SJSA1 (cell line): ENCODE measurements at regions not wholly inside any gene's neighbourhood (a gene's known extent, or its start where the extent isn't known, plus 50 kb on each side); places are given as distances from the start of the nearest gene placed in this dataset.

ENCODE experiments used
- DNase-seq, 2 experiments: peaks; one replicate each; pipeline ENCODE4 v3.0.0-alpha.2; 2015 to 2020; ENCODE audit warnings: low spot score in 2 of 2, low read depth in 1 of 2
- H3K27ac ChIP-seq: fragments of 250-450 bp; sonication (Bioruptor Pico); 2 replicates; pipeline ENCODE4 v1.5.1; 2020; ENCODE audit warnings: mild to moderate bottlenecking, moderate library complexity
- H3K27me3 ChIP-seq: fragments of 250-450 bp; sonication (Bioruptor Pico); replicated peaks from 2 replicates; pipeline ENCODE4 v1.5.1; 2020; ENCODE audit warnings: mild to moderate bottlenecking, moderate library complexity
- H3K36me3 ChIP-seq: fragments of 250-450 bp; sonication (Bioruptor Pico); 2 replicates; pipeline ENCODE4 v1.5.1; 2020; ENCODE audit warnings: mild to moderate bottlenecking
- H3K4me1 ChIP-seq: fragments of 250-450 bp; sonication (Bioruptor Pico); replicated peaks from 2 replicates; pipeline ENCODE4 v1.6.1; 2021; ENCODE audit warnings: mild to moderate bottlenecking
- H3K4me3 ChIP-seq: fragments of 250-450 bp; sonication (Bioruptor Pico); 2 replicates; pipeline ENCODE4 v1.5.1; 2020; ENCODE audit warnings: mild to moderate bottlenecking
- H3K9me3 ChIP-seq: fragments of 250-450 bp; sonication (Bioruptor Pico); replicated peaks from 2 replicates; pipeline ENCODE4 v1.5.1; 2020; ENCODE audit warnings: mild to moderate bottlenecking

- Histone ChIP-seq H3K27ac (no peak overlapping the region), H3K27me3 (no peaks in the 10 kb centered on the region), H3K4me3 (no peak overlapping the region), H3K36me3 (no peaks in the 10 kb centered on the region), H3K4me1 (peaks cover 79% of the 10 kb centered on the region), H3K9me3 (no peaks in the 10 kb centered on the region)
- no peak for DNase-seq
Measured at GRCh38 chr1:234973426-234974250, 155.0 kb downstream of the TOMM20 start.

- no peak for DNase-seq
Measured at GRCh38 chr1:234972411-234973191, 156.0 kb downstream of the TOMM20 start.

GRCh38 chr1:234971586-234972297 is 156.9 kb downstream of the TOMM20 start:
- Histone ChIP-seq H3K9me3 (no peaks in the 10 kb centered on the region), H3K27me3 (no peaks in the 10 kb centered on the region), H3K27ac (peak overlapping the region; percentile 90), H3K36me3 (no peaks in the 10 kb centered on the region), H3K4me1 (peaks cover 73% of the 10 kb centered on the region), H3K4me3 (no peak overlapping the region)
- DNase-seq, result no peak

More at GRCh38 chr1:234972411-234973191, 156.0 kb downstream of the TOMM20 start:
- H3K4me1 ChIP-seq, result peaks cover 71% of the 10 kb centered on the region
- H3K27ac ChIP-seq, result no peak overlapping the region
- H3K4me3 ChIP-seq, result no peak overlapping the region
- no peaks in the 10 kb centered on the region for H3K9me3 ChIP-seq
- no peaks in the 10 kb centered on the region for H3K27me3 ChIP-seq
- H3K36me3 ChIP-seq, result no peaks in the 10 kb centered on the region

GRCh38 chr1:234970731-234971476 is 157.7 kb downstream of the TOMM20 start:
- Histone ChIP-seq H3K4me3 (no peak overlapping the region), H3K27ac (peak overlapping the region; percentile 90), H3K27me3 (no peaks in the 10 kb centered on the region), H3K4me1 (peaks cover 71% of the 10 kb centered on the region), H3K9me3 (no peaks in the 10 kb centered on the region), H3K36me3 (no peaks in the 10 kb centered on the region)
- peak; percentile 84 to 85 for DNase-seq

- no peak for DNase-seq
- no peak overlapping the region for H3K4me3 ChIP-seq
- H3K27me3 ChIP-seq, result no peaks in the 10 kb centered on the region
- no peaks in the 10 kb centered on the region for H3K9me3 ChIP-seq
- peak overlapping the region; percentile 90 for H3K27ac ChIP-seq
- H3K36me3 ChIP-seq, result no peaks in the 10 kb centered on the region
- peaks cover 67% of the 10 kb centered on the region for H3K4me1 ChIP-seq
Measured at GRCh38 chr1:234970401-234970730, 158.3 kb downstream of the TOMM20 start.

- DNase-seq, result peak in 1 of 2 experiments; percentile 72
- no peaks in the 10 kb centered on the region for H3K36me3 ChIP-seq
- H3K9me3 ChIP-seq, result no peaks in the 10 kb centered on the region
- no peaks in the 10 kb centered on the region for H3K27me3 ChIP-seq
- peaks cover 67% of the 10 kb centered on the region for H3K4me1 ChIP-seq
- no peak overlapping the region; the same call in 1 of the 2 replicates for H3K4me3 ChIP-seq
- H3K27ac ChIP-seq, result peak overlapping the region; percentile 90
Measured at GRCh38 chr1:234969581-234970400, 158.8 kb downstream of the TOMM20 start.

GRCh38 chr1:234969011-234969441 is 159.6 kb downstream of the TOMM20 start:
- no peaks in the 10 kb centered on the region for H3K27me3 ChIP-seq
- H3K9me3 ChIP-seq, result no peaks in the 10 kb centered on the region
- peak in 1 of 2 experiments; percentile 38 for DNase-seq
- peaks cover 67% of the 10 kb centered on the region for H3K4me1 ChIP-seq
- H3K27ac ChIP-seq, result peak overlapping the region; percentile 90; the same call in 1 of the 2 replicates
- H3K36me3 ChIP-seq, result no peaks in the 10 kb centered on the region
- H3K4me3 ChIP-seq, result no peak overlapping the region

GRCh38 chr1:234968451-234968850 is 160.2 kb downstream of the TOMM20 start:
- Histone ChIP-seq H3K27ac (no peak overlapping the region), H3K36me3 (no peaks in the 10 kb centered on the region), H3K9me3 (no peaks in the 10 kb centered on the region), H3K4me1 (peaks cover 70% of the 10 kb centered on the region), H3K27me3 (no peaks in the 10 kb centered on the region), H3K4me3 (no peak overlapping the region)
- DNase-seq, result no peak

- DNase-seq, result peak; percentile 85 to 88
- Histone ChIP-seq H3K9me3 (no peaks in the 10 kb centered on the region), H3K4me1 (peaks cover 81% of the 10 kb centered on the region), H3K4me3 (no peak overlapping the region), H3K27me3 (no peaks in the 10 kb centered on the region), H3K36me3 (no peaks in the 10 kb centered on the region), H3K27ac (peak overlapping the region; percentile 57)
Measured at GRCh38 chr1:234967121-234967520, 161.5 kb downstream of the TOMM20 start.

GRCh38 chr1:234965111-234965510 is 163.5 kb downstream of the TOMM20 start:
- Histone ChIP-seq H3K4me1 (peaks cover 83% of the 10 kb centered on the region), H3K36me3 (no peaks in the 10 kb centered on the region), H3K4me3 (no peak overlapping the region), H3K27me3 (no peaks in the 10 kb centered on the region), H3K27ac (peak overlapping the region; percentile 100), H3K9me3 (no peaks in the 10 kb centered on the region)
- no peak for DNase-seq

GRCh38 chr1:234963904-234964702 is 164.5 kb downstream of the TOMM20 start:
- H3K27me3 ChIP-seq, result no peaks in the 10 kb centered on the region
- peak overlapping the region; percentile 100 for H3K27ac ChIP-seq
- no peaks in the 10 kb centered on the region for H3K9me3 ChIP-seq
- no peak for DNase-seq
- no peaks in the 10 kb centered on the region for H3K36me3 ChIP-seq
- peaks cover 73% of the 10 kb centered on the region for H3K4me1 ChIP-seq
- no peak overlapping the region for H3K4me3 ChIP-seq
